GM15510 (cell line): ENCODE measurements at regions not wholly inside any gene's neighbourhood (a gene's known extent, or its start where the extent isn't known, plus 50 kb on each side); places are given as distances from the start of the nearest gene placed in this dataset.
A peak's percentile ranks its signal among the peaks of the same experiment; 100 is the strongest.

Experiments used
- POLR2A ChIP-seq: IDR thresholded peaks from 3 replicates; pipeline ENCODE4 v1.6.1; 2011; ENCODE audit warnings: borderline replicate concordance; ENCODE audit not compliant: insufficient read length; ENCODE audit errors: extremely low read depth

- TF ChIP-seq POLR2A = no peak
Measured at GRCh38 chr10:77713521-77714280, 76.1 kb upstream of the KCNMA1 start.

- TF ChIP-seq POLR2A = no peak
Measured at GRCh38 chr10:77712207-77712606, 74.6 kb upstream of the KCNMA1 start.

DNA sequence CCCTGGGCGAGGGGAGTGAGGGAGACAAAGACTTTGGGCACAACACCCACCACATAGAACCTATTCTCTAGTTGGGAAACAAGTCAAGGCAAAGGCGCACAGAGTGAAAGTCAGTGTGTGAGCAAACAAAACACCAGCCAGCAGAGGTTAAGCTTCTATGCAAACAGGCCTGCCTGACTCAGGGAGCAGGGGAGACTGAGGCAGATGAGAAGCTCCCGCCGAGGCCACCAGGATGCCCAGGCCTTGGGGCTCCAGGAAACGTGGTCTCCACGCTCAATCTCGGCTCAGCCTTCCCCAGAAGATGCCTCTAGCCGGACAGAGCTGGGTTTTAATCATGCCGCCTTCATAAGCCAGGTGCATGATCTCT is 74.1 kb upstream of the KCNMA1 start:
- no peak for TF ChIP-seq POLR2A

- peak; percentile 23 for TF ChIP-seq POLR2A
Measured at GRCh38 chr10:77710759-77711682, 73.4 kb upstream of the KCNMA1 start.

GRCh38 chr10:77710081-77710551 is 72.5 kb upstream of the KCNMA1 start:
- TF ChIP-seq POLR2A = peak; percentile 9

- no peak for TF ChIP-seq POLR2A
Measured at GRCh38 chr10:77707570-77707969, 70.0 kb upstream of the KCNMA1 start.

GRCh38 chr10:77702166-77702565 is 64.6 kb upstream of the KCNMA1 start:
- TF ChIP-seq POLR2A = no peak

GRCh38 chr10:77700086-77700485 is 62.5 kb upstream of the KCNMA1 start:
- TF ChIP-seq POLR2A = no peak

GRCh38 chr10:77699080-77699645 is 61.6 kb upstream of the KCNMA1 start:
- TF ChIP-seq POLR2A = no peak

DNA sequence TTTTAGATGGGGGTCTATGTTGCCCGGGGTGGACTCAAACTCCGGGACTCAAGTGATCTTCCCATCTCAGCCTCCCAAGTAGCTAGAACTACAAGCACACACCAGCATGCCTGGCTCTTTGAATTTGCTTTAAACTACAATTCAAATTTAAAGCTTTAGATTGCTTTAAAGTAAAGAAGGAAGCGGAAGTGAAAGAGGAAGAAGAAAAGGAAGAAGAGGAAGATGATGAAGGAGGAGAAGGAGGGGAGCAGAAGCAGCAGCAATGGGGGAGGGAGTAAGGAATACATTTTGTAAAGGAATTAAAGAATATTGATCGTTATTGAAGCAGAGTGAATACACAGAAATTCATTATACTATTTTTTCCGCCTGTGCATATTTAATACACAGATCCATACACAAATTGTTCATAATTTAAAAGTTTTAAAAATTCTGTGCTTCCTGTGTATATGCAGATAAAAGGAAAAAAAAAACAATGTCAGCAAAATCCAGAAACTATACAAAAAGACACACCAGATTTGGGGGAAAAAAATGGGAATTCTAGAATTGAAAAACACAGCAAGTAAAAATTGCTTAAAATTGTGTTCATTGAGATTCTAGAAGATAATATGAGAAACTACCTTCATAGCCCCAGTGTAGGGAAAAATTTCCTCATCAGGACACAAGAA is 60.8 kb upstream of the KCNMA1 start:
- TF ChIP-seq POLR2A = no peak

GRCh38 chr10:77696584-77696983 is 59.0 kb upstream of the KCNMA1 start:
- TF ChIP-seq POLR2A = no peak

GRCh38 chr10:77695186-77695585 is 57.6 kb upstream of the KCNMA1 start:
- TF ChIP-seq POLR2A = no peak

GRCh38 chr10:77692782-77693181 is 55.2 kb upstream of the KCNMA1 start:
- no peak for TF ChIP-seq POLR2A

DNA sequence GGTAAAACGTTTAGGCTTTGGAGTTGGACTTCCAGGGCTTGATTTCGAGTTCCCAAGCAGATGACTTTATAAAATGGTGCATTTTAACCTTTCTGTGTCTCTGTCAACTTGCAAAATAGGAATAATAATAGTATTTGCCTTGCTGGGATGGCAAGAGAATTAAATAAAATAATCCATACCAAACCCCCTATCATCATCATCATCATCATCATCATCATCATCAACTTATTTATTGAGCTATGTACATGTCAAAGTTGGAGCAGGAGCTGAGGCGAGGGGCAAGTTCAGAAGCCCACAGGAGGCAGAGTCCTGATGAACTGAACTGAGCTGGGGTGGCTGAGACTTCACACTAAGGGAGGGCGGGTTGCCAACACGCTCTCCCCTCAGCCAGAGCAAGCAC is 51.7 kb upstream of the KCNMA1 start:
- TF ChIP-seq POLR2A = no peak

- TF ChIP-seq POLR2A = no peak
Measured at GRCh38 chr10:77687621-77688020, 50.0 kb upstream of the KCNMA1 start.
